ENCODE measurements at regions not wholly inside any gene's neighbourhood (a gene's known extent, or its start where the extent isn't known, plus 50 kb on each side); places are given as distances from the start of the nearest gene placed in this dataset.
A peak's percentile ranks its signal among the peaks of the same experiment; 100 is the strongest.

- Histone ChIP-seq H2AFZ (ENCODE audit: low read length) (no peak overlapping the region), H3K36me3 (ENCODE audit: control insufficient read depth, insufficient read depth, low read length) (no peaks in the 10 kb centered on the region), H3K9me3 (ENCODE audit: control insufficient read depth, insufficient read depth, low read depth, low read length) (no peaks in the 10 kb centered on the region), H3K27ac (ENCODE audit: insufficient read depth, low read length) (no peak overlapping the region), H3K9ac (ENCODE audit: insufficient read depth, low read length) (no peak overlapping the region), H3K4me3 (replicated peaks in 1 of 4; ENCODE audit: control extremely low read depth in 1 of 4, insufficient read depth in 1 of 4, low read depth in 3 of 4, low read length in 4 of 4) (no peak overlapping the region), H3K27me3 (ENCODE audit: control insufficient read depth, insufficient read depth, low read length) (no peaks in the 10 kb centered on the region), H4K20me1 (ENCODE audit: control insufficient read depth, extremely low read depth, insufficient read depth, low read length) (no peaks in the 10 kb centered on the region), H3K79me2 (ENCODE audit: control insufficient read depth, insufficient read depth, low read length) (no peaks in the 10 kb centered on the region), H3K4me2 (ENCODE audit: extremely low read depth, insufficient read depth, low read length) (no peak overlapping the region), H3K4me1 (ENCODE audit: control insufficient read depth, extremely low read depth, insufficient read depth, low read length) (no peaks in the 10 kb centered on the region)
- TF ChIP-seq CTCF (conservative IDR thresholded peaks at IDR 0.05 in 1 of 2, IDR thresholded peaks at IDR 0.05 in 1 of 2; ENCODE audit: low read depth in 1 of 2, low read length in 2 of 2) = no peak
- TF ChIP-seq EZH2 (IDR thresholded peaks at IDR 0.05; ENCODE audit: low read length, missing control alignments) = no peak
- DNase-seq (ENCODE audit: low read depth in 2 of 2) = no peak
These were observed 152.5 kb upstream of the GHR start for GRCh38 chr5:42270771-42271170.

GRCh38 chr5:42274913-42275312, 148.3 kb upstream of the GHR start:
- H3K27ac ChIP-seq (ENCODE audit: insufficient read depth, low read length) = no peak overlapping the region
- H2AFZ ChIP-seq (ENCODE audit: low read length) = no peak overlapping the region
- no peaks in the 10 kb centered on the region for H3K9me3 ChIP-seq (ENCODE audit: control insufficient read depth, insufficient read depth, low read depth, low read length)
- no peaks in the 10 kb centered on the region for H3K4me1 ChIP-seq (ENCODE audit: control insufficient read depth, extremely low read depth, insufficient read depth, low read length)
- DNase-seq (ENCODE audit: low read depth in 2 of 2) = peak in 1 of 2 donors; percentile 88
- H4K20me1 ChIP-seq (ENCODE audit: control insufficient read depth, extremely low read depth, insufficient read depth, low read length) = no peaks in the 10 kb centered on the region
- no peak overlapping the region for H3K9ac ChIP-seq (ENCODE audit: insufficient read depth, low read length)
- H3K79me2 ChIP-seq (ENCODE audit: control insufficient read depth, insufficient read depth, low read length) = no peaks in the 10 kb centered on the region
- TF ChIP-seq CTCF (conservative IDR thresholded peaks at IDR 0.05 in 1 of 2, IDR thresholded peaks at IDR 0.05 in 1 of 2; ENCODE audit: low read depth in 1 of 2, low read length in 2 of 2) (no peak), EZH2 (IDR thresholded peaks at IDR 0.05; ENCODE audit: low read length, missing control alignments) (no peak)
- no peak overlapping the region for H3K4me3 ChIP-seq (replicated peaks in 1 of 4; ENCODE audit: control extremely low read depth in 1 of 4, insufficient read depth in 1 of 4, low read depth in 3 of 4, low read length in 4 of 4)
- H3K36me3 ChIP-seq (ENCODE audit: control insufficient read depth, insufficient read depth, low read length) = no peaks in the 10 kb centered on the region
- no peaks in the 10 kb centered on the region for H3K27me3 ChIP-seq (ENCODE audit: control insufficient read depth, insufficient read depth, low read length)
- no peak overlapping the region for H3K4me2 ChIP-seq (ENCODE audit: extremely low read depth, insufficient read depth, low read length)

- no peaks in the 10 kb centered on the region for H3K27me3 ChIP-seq (ENCODE audit: control insufficient read depth, insufficient read depth, low read length)
These were observed 145.9 kb upstream of the GHR start for GRCh38 chr5:42277293-42277692.

More at GRCh38 chr5:42277293-42277692, 145.9 kb upstream of the GHR start:
- no peaks in the 10 kb centered on the region for H4K20me1 ChIP-seq (ENCODE audit: control insufficient read depth, extremely low read depth, insufficient read depth, low read length)
- no peak overlapping the region for H3K4me3 ChIP-seq (replicated peaks in 1 of 4; ENCODE audit: control extremely low read depth in 1 of 4, insufficient read depth in 1 of 4, low read depth in 3 of 4, low read length in 4 of 4)
- H3K9me3 ChIP-seq (ENCODE audit: control insufficient read depth, insufficient read depth, low read depth, low read length) = no peaks in the 10 kb centered on the region
- no peak for TF ChIP-seq CTCF (conservative IDR thresholded peaks at IDR 0.05 in 1 of 2, IDR thresholded peaks at IDR 0.05 in 1 of 2; ENCODE audit: low read depth in 1 of 2, low read length in 2 of 2)
- no peak for TF ChIP-seq EZH2 (IDR thresholded peaks at IDR 0.05; ENCODE audit: low read length, missing control alignments)
- H3K79me2 ChIP-seq (ENCODE audit: control insufficient read depth, insufficient read depth, low read length) = no peaks in the 10 kb centered on the region
- H3K4me1 ChIP-seq (ENCODE audit: control insufficient read depth, extremely low read depth, insufficient read depth, low read length) = no peaks in the 10 kb centered on the region
- DNase-seq (ENCODE audit: low read depth in 2 of 2) = no peak
- no peaks in the 10 kb centered on the region for H3K36me3 ChIP-seq (ENCODE audit: control insufficient read depth, insufficient read depth, low read length)
- no peak overlapping the region for H3K9ac ChIP-seq (ENCODE audit: insufficient read depth, low read length)
- no peak overlapping the region for H3K27ac ChIP-seq (ENCODE audit: insufficient read depth, low read length)
- H2AFZ ChIP-seq (ENCODE audit: low read length) = no peak overlapping the region
- no peak overlapping the region for H3K4me2 ChIP-seq (ENCODE audit: extremely low read depth, insufficient read depth, low read length)

All from fibroblast of lung (primary cell).